ENCODE measurements at regions not wholly inside any gene's neighbourhood (a gene's known extent, or its start where the extent isn't known, plus 50 kb on each side); places are given as distances from the start of the nearest gene placed in this dataset.

DNA sequence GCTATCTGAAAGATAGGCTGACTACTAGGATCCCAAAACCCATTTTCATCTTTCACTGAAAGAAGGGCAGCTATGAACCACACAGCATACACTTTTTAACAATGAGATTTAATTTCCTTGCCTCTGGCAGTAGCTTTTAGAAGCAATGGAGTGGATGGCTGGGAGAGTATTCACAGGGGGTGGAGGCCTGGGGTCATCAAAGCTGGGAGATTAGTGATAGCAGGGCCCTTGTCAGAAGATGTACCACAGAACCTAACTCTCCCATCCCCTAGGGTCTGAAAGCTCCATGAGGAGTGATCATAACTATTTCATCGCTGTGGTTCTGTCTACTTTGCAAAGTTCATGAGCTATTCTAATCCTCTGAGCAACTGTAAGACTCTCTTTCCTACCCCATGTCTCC is 332.2 kb downstream of the PRELID2 start:
- no peaks in the 10 kb centered on the region for H3K9me3 ChIP-seq
- no peaks in the 10 kb centered on the region for H3K27me3 ChIP-seq
- H3K4me3 ChIP-seq = no peak overlapping the region
- H3K27ac ChIP-seq = no peak overlapping the region
- TF ChIP-seq, protein P1, sequence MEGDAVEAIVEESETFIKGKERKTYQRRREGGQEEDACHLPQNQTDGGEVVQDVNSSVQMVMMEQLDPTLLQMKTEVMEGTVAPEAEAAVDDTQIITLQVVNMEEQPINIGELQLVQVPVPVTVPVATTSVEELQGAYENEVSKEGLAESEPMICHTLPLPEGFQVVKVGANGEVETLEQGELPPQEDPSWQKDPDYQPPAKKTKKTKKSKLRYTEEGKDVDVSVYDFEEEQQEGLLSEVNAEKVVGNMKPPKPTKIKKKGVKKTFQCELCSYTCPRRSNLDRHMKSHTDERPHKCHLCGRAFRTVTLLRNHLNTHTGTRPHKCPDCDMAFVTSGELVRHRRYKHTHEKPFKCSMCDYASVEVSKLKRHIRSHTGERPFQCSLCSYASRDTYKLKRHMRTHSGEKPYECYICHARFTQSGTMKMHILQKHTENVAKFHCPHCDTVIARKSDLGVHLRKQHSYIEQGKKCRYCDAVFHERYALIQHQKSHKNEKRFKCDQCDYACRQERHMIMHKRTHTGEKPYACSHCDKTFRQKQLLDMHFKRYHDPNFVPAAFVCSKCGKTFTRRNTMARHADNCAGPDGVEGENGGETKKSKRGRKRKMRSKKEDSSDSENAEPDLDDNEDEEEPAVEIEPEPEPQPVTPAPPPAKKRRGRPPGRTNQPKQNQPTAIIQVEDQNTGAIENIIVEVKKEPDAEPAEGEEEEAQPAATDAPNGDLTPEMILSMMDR (IDR thresholded peaks at IDR 0.05) = no peak
- H3K4me1 ChIP-seq = no peaks in the 10 kb centered on the region
- H3K36me3 ChIP-seq = no peaks in the 10 kb centered on the region
- no peak for DNase-seq (ENCODE audit: low spot score in 2 of 2)
- intact Hi-C loops (cut with DNase I) = no loop called here

GRCh38 chr5:145500710-145501109 is 334.4 kb downstream of the PRELID2 start:
- Histone ChIP-seq H3K4me3 (no peak overlapping the region), H3K27me3 (no peaks in the 10 kb centered on the region), H3K9me3 (no peaks in the 10 kb centered on the region), H3K4me1 (peaks cover 0 to 6% of the 10 kb centered on the region in 2 donors), H3K36me3 (no peaks in the 10 kb centered on the region), H3K27ac (no peak overlapping the region)
- no peak for DNase-seq (ENCODE audit: low spot score in 2 of 2)
- intact Hi-C loops (cut with DNase I) = no loop called here
- TF ChIP-seq, protein P1 (IDR thresholded peaks at IDR 0.05) = no peak

DNA sequence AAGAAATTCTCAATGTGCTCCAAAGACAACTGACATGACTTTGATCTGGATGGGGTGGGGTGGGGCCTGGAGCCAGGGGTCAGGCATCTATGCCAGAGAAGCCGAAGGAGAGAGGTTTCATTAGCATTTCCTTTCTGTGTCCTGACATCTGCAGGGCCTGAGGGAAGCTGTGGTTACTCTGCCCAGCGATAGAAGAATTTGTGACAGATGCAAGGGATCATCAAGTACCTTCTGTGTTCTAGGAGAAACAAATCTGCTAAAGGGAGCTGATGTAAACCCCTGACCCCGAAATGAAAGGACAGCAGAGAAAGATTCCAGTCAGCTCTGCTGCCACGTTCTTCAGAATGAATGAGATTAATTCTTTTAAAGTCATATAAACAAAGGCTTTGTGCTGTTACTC is 335.7 kb downstream of the PRELID2 start:
- no peaks in the 10 kb centered on the region for H3K9me3 ChIP-seq
- H3K4me1 ChIP-seq = peaks cover 5 to 11% of the 10 kb centered on the region in 2 donors
- no peak for DNase-seq (ENCODE audit: low spot score in 2 of 2)
- intact Hi-C loops (cut with DNase I) = no loop called here
- TF ChIP-seq, protein P1 (IDR thresholded peaks at IDR 0.05) = no peak
- H3K36me3 ChIP-seq = no peaks in the 10 kb centered on the region
- H3K27ac ChIP-seq = no peak overlapping the region
- H3K4me3 ChIP-seq = no peak overlapping the region
- no peaks in the 10 kb centered on the region for H3K27me3 ChIP-seq

DNA sequence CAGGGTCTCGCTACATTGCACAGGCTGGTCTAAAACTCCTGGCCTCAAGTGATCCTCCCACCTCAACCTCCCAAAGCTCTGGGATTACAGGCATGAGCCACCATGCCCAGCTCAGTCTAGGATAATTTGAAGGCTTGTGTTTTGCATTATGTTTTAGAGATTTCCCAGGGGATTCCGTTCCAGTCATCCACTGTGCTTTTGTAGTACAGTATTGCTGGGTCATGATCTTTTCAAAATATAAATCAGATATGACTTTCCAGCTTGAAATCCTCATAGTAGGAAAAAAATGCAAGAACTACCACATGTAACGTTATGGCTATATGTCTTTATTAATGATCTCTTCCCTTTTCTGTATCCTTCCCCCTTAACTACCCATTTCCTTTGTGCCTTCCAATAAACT is 338.1 kb downstream of the PRELID2 start:
- no peaks in the 10 kb centered on the region for H3K27me3 ChIP-seq
- TF ChIP-seq, protein P1 (IDR thresholded peaks at IDR 0.05) = no peak
- intact Hi-C loops (cut with DNase I) = no loop called here
- no peak for DNase-seq (ENCODE audit: low spot score in 2 of 2)
- peaks cover 5 to 11% of the 10 kb centered on the region in 2 donors for H3K4me1 ChIP-seq
- H3K36me3 ChIP-seq = no peaks in the 10 kb centered on the region
- no peak overlapping the region for H3K27ac ChIP-seq
- no peaks in the 10 kb centered on the region for H3K9me3 ChIP-seq
- H3K4me3 ChIP-seq = no peak overlapping the region

DNA sequence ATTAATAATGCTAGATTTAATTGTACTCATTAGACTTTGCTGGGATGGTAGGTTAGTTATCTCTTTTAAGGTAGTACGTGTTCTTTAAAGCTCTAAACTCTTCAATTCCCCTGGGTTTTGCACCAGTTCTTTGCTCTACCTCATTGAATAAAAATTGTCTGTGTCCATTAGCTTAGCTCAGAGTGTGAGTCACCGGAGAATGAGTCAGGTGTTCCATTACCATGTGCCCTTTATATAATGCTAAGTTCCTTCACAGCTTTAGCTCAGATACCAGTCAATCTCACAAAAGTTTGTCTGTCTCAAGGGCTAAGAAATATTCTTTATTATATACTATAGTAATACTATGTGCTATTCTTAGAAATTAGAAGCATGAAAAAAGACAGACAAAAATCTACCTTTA is 339.4 kb downstream of the PRELID2 start:
- Histone ChIP-seq H3K27me3 (no peaks in the 10 kb centered on the region), H3K4me1 (peaks cover 5 to 11% of the 10 kb centered on the region in 2 donors), H3K27ac (peak overlapping the region; percentile 75 to 76), H3K36me3 (no peaks in the 10 kb centered on the region), H3K9me3 (no peaks in the 10 kb centered on the region), H3K4me3 (no peak overlapping the region)
- peak in 1 of 2 donors; percentile 81 for DNase-seq (ENCODE audit: low spot score in 2 of 2)
- TF ChIP-seq, protein P1 (IDR thresholded peaks at IDR 0.05) = no peak
- intact Hi-C loops (cut with DNase I) = no loop called here

GRCh38 chr5:145495196-145495595 is 339.9 kb downstream of the PRELID2 start:
- Histone ChIP-seq H3K4me1 (peaks cover 5 to 11% of the 10 kb centered on the region in 2 donors), H3K27me3 (no peaks in the 10 kb centered on the region), H3K9me3 (no peaks in the 10 kb centered on the region), H3K27ac (peak overlapping the region; percentile 75 to 76), H3K36me3 (no peaks in the 10 kb centered on the region), H3K4me3 (no peak overlapping the region)
- TF ChIP-seq, protein P1 (IDR thresholded peaks at IDR 0.05) = no peak
- no peak for DNase-seq (ENCODE audit: low spot score in 2 of 2)
- intact Hi-C loops (cut with DNase I) = no loop called here

Data from ascending aorta (tissue), 2 donors.